C4-2B (cell line): ENCODE measurements at regions not wholly inside any gene's neighbourhood (a gene's known extent, or its start where the extent isn't known, plus 50 kb on each side); places are given as distances from the start of the nearest gene placed in this dataset.

Source experiments
- CTCF ChIP-seq: fragments of 450-650 bp; conservative IDR thresholded peaks from 2 replicates; pipeline ENCODE4 v1.5.1; 2017; ENCODE audit warnings: mild to moderate bottlenecking
- ZFX ChIP-seq: fragments of 450-650 bp; IDR thresholded peaks from 2 replicates; pipeline ENCODE4 v1.6.1; 2017

GRCh38 chr6:159349915-159350314, 180.7 kb downstream of the FNDC1 start:
- TF ChIP-seq CTCF = no peak
- no peak for TF ChIP-seq ZFX
